ENCODE measurements at regions not wholly inside any gene's neighbourhood (a gene's known extent, or its start where the extent isn't known, plus 50 kb on each side); places are given as distances from the start of the nearest gene placed in this dataset.

GRCh38 chrX:9188117-9188516, 154.2 kb upstream of the FAM9B start:
- no peak for TF ChIP-seq CTCF (IDR thresholded peaks at IDR 0.05)
- TF ChIP-seq POLR2A (IDR thresholded peaks at IDR 0.05): no peak
